Activated T-helper 2 cell treated with anti-CD3 and anti-CD28 coated beads, Interferon-gamma antibody, Interleukin-2, Interleukin-4, amounts not matched to agents 10 μg/mL and 5 μg/mL and 100 μg/mL, durations not matched to agents 14 hours and 24 hours and 36 hours (primary cell): ENCODE measurements at regions not wholly inside any gene's neighbourhood (a gene's known extent, or its start where the extent isn't known, plus 50 kb on each side); places are given as distances from the start of the nearest gene placed in this dataset.
"Not testable (repeated sequence)": the region's sequence is repeated elsewhere in the genome, so short reads cannot be mapped to it uniquely, and the experiment has no call there.

ENCODE experiments used
- DNase-seq: peaks from one replicate; pipeline ENCODE4 v3.0.0; 2021; ENCODE audit warnings: low spot score
- H3K27ac Mint-ChIP-seq: one replicate; pipeline ENCODE4 v1.8.0; 2021; ENCODE audit warnings: mixed read lengths
- H3K27me3 Mint-ChIP-seq: one replicate; pipeline ENCODE4 v1.8.0; 2021; ENCODE audit warnings: low read depth, mixed read lengths
- H3K36me3 Mint-ChIP-seq: one replicate; pipeline ENCODE4 v1.8.0; 2021; ENCODE audit warnings: low read depth, mixed read lengths
- H3K4me1 Mint-ChIP-seq: one replicate; pipeline ENCODE4 v1.8.0; 2021; ENCODE audit warnings: low read depth, mixed read lengths
- H3K4me3 Mint-ChIP-seq: one replicate; pipeline ENCODE4 v1.8.0; 2021; ENCODE audit warnings: low read depth, mild to moderate bottlenecking, moderate library complexity, mixed read lengths
- H3K9me3 Mint-ChIP-seq: one replicate; pipeline ENCODE4 v1.8.0; 2021; ENCODE audit warnings: mixed read lengths
- intact Hi-C: fragments of 100-400 bp; cut with micrococcal nuclease; formaldehyde crosslinking; loops from one replicate; pipeline ENCODE4 v1.15.1; 2023

DNA sequence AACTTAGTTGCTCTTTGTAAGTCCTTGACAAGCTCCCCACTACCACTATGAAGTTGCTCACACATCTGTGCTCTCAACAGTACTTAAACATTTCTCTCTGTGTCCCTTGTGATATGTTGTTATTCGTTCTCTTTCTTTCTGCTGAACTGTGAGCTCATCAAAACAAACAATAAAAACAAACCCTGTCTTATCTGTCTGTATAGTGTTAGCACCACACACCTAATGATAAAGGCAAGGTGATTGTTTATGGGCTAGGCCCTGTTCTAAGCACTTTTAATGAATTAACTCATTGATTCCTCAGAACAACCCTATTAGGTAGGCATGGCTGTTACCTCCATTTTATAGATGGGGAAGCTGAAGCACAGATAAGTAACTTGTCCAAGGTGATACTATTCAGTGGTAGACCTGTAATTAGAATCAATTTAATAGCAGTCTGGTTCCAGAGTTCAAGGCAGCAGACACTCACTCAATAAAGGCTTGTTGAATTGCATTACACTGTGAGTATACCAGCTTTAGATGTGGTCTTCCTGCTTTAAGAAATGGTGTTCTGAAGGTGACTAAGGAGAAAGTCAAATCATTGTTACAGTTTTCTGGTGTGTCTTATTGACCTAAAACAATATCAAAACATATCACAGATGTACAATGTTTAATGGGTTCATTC is 153.6 kb upstream of the ELL2 start:
- no peaks in the 10 kb centered on the region for H3K27me3 Mint-ChIP-seq
- peaks cover 41% of the 10 kb centered on the region for H3K4me1 Mint-ChIP-seq
- no peak for DNase-seq
- H3K9me3 Mint-ChIP-seq: no peaks in the 10 kb centered on the region
- H3K27ac Mint-ChIP-seq: peak overlapping the region; percentile 47
- intact Hi-C loops: loop anchor here (2.0 kb wide), 3 partner anchors 152 to 244 kb away; no protein-coding TSS in a partner anchor
- H3K36me3 Mint-ChIP-seq: no peaks in the 10 kb centered on the region
- no peak overlapping the region for H3K4me3 Mint-ChIP-seq

DNA sequence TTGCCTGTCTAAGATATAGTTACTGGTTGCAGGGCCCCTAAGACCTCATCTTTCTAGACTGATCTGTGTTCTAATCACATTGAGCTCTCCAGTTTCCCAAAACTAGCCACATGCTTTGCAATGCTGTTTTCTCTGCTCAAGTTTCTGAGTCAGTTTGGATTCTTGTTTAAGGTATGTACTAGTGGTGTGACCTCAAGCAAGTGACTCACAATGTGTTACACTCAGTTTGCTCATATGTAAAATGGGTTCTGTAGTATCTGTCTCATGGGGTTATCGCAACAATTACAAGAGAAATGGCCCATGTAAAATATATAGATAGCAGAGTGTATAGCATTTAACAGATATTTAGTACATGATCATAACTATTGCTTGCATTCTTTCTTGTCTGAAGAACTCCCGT is 153.1 kb upstream of the ELL2 start:
- intact Hi-C loops: loop anchor here (1.0 to 5.0 kb wide), 8 partner anchors 33 to 397 kb away; no protein-coding TSS in a partner anchor
- Mint-ChIP-seq H3K4me3 (no peak overlapping the region), H3K27ac (peak overlapping the region; percentile 47)

DNA sequence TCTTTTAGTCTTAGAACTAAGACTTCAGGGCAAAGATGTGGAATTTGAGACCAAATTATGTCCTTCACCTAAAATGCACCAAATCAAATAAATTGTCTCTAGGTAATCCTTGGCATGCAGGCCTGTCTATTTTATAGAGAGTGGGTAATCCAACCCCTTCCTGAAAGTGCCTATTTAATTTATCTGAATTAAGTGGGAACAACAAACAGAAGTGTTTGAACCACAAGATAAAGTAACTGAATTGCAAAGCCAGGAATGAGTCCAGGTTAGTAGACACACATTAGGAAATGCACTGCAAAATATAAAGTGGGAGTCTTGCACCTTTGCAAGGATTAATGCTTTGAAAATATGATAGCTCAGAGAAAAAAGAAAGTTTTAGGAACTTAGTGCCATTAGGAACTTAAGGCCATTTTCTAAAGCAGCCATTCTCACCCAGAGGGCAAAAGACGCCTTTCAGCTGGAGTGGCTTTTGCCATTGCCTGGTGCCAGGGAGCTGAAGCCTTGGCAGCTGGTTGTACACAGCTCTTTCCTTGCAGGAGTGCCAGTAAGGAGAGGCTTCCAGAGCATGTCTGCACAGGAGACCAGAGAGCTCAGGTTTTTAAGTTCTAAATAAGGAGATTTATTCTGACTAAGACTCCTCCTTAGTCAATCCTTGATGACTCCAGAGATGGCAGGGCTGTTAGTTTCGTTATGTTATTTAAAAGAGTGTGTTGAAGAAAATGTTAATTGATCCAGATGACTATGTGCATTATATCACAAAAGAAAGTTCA is 151.7 kb upstream of the ELL2 start:
- peak overlapping the region; percentile 47 for H3K27ac Mint-ChIP-seq
- no peaks in the 10 kb centered on the region for H3K9me3 Mint-ChIP-seq
- H3K27me3 Mint-ChIP-seq: no peaks in the 10 kb centered on the region
- intact Hi-C loops: loop anchor here (5.0 kb wide), 3 partner anchors 34 to 396 kb away; no protein-coding TSS in a partner anchor
- H3K4me3 Mint-ChIP-seq: no peak overlapping the region
- H3K36me3 Mint-ChIP-seq: no peaks in the 10 kb centered on the region
- no peak for DNase-seq
- peaks cover 50% of the 10 kb centered on the region for H3K4me1 Mint-ChIP-seq

More for the DNA sequence above, 153.1 kb upstream of the ELL2 start:
- no peaks in the 10 kb centered on the region for H3K9me3 Mint-ChIP-seq
- H3K4me1 Mint-ChIP-seq: peaks cover 46% of the 10 kb centered on the region
- no peaks in the 10 kb centered on the region for H3K27me3 Mint-ChIP-seq
- DNase-seq: no peak
- H3K36me3 Mint-ChIP-seq: no peaks in the 10 kb centered on the region

DNA sequence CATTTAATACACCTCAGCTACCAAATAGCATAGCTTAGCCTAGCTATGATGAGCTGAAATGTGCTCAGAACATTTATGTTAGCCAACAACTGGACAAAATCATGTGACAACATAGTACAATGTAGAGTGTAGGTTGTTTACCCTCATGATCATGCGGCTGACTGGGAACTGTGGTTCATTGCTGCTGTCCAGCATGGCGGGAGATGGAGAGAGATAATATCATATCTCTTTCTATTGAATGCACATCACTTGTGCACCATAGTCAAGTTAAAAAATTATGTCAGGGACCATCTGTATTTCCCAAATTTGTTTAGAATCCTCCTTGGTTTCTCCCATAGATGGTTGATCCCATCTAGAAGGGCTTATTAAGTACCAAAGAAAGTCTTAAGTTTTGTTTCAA is 151.1 kb upstream of the ELL2 start:
- no peaks in the 10 kb centered on the region for H3K36me3 Mint-ChIP-seq
- no peak overlapping the region for H3K4me3 Mint-ChIP-seq
- no peak for DNase-seq
- no peaks in the 10 kb centered on the region for H3K9me3 Mint-ChIP-seq
- H3K4me1 Mint-ChIP-seq: peaks cover 50% of the 10 kb centered on the region
- intact Hi-C loops: loop anchor here (5.0 kb wide), 3 partner anchors 35 to 395 kb away; no protein-coding TSS in a partner anchor
- H3K27ac Mint-ChIP-seq: no peak overlapping the region
- H3K27me3 Mint-ChIP-seq: no peaks in the 10 kb centered on the region

DNA sequence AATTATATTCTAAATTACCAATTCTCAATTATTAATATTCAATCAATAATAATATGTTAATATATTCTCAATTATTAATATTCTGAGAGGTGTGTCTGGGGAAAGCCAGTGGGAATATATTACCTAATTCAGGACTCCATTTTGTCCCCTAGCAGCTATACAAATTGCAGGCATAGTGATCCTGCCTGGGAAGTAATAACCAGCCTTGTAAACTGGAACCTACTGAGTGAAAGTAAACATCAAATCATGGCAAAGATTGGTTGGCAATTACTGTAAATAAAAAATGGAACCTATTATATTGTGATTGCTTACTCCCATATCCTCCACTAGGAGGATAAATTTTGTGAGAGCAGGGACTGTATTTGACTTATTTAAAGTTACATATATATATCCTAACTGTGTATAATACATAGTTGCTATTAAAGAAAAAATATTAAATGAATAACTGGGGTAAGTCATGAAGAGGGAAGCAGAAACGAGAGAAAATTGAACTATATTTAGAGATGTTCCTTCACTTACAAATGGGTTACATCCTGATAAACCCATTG is 150.5 kb upstream of the ELL2 start:
- H3K36me3 Mint-ChIP-seq: no peaks in the 10 kb centered on the region
- no peak overlapping the region for H3K4me3 Mint-ChIP-seq
- H3K27ac Mint-ChIP-seq: no peak overlapping the region
- DNase-seq: no peak
- no peaks in the 10 kb centered on the region for H3K27me3 Mint-ChIP-seq
- intact Hi-C loops: loop anchor here (5.0 kb wide), 3 partner anchors 35 to 395 kb away; no protein-coding TSS in a partner anchor
- H3K4me1 Mint-ChIP-seq: peaks cover 50% of the 10 kb centered on the region
- H3K9me3 Mint-ChIP-seq: no peaks in the 10 kb centered on the region

DNA sequence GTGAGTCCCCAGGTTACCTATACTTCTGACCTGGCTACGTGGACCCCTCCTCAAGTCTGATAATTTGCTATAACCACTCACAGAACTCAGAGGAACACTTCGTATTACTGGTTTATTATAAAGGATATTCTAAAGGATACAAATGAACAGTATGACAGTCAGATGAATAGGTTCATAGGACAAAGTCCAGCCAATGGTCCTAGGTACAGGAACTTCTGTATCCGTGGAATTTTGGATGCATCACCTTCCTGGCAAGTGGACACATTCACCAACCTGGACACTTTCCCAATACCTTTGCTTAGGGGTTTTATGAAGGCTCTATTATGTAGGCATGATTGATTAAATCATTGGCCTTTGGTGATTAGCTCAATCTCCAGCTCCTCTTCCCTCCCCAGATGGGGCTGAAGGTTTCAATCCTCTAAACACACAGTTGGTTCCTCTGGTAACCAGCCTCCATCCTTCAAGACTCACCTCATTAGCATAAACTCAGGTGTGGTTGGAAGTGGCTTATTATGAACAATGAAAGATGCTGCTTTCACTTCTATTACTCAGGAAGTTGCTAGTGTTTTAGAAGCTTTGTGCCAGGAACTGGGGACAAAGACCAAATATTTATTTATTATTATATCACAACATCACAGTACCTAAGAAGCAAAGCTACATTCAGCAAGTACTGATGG is 149.6 kb upstream of the ELL2 start:
- no peaks in the 10 kb centered on the region for H3K27me3 Mint-ChIP-seq
- peak overlapping the region; percentile 34 for H3K27ac Mint-ChIP-seq
- intact Hi-C loops: loop anchor here (2.0 to 5.0 kb wide), 4 partner anchors 36 to 394 kb away; no protein-coding TSS in a partner anchor
- no peak for DNase-seq
- no peak overlapping the region for H3K4me3 Mint-ChIP-seq
- H3K9me3 Mint-ChIP-seq: no peaks in the 10 kb centered on the region
- no peaks in the 10 kb centered on the region for H3K36me3 Mint-ChIP-seq
- peaks cover 50% of the 10 kb centered on the region for H3K4me1 Mint-ChIP-seq

DNA sequence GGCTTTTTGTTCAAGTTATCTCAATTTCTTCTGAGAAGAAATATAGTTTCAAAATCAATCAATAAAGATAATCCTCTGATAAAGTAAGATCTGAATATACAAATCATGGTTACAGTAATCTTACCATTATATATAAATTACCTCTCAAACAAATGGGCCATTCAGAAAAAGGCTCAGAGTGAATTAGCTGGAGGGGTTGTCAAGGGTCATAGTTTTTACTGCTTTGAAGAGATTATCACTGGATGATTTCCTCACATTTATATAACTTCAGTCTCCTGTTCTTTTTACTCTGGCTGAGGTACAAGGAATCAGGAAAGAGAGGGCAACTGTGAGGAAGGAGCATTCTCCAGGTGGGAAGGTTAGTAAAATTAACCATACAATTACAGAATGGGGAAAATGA is 148.6 kb upstream of the ELL2 start:
- no peak overlapping the region for H3K4me3 Mint-ChIP-seq
- peaks cover 6% of the 10 kb centered on the region for H3K36me3 Mint-ChIP-seq
- DNase-seq: no peak
- no peaks in the 10 kb centered on the region for H3K27me3 Mint-ChIP-seq
- intact Hi-C loops: loop anchor here (1.0 to 5.0 kb wide), 6 partner anchors 31 to 393 kb away; no protein-coding TSS in a partner anchor
- peaks cover 43% of the 10 kb centered on the region for H3K4me1 Mint-ChIP-seq
- peaks cover 7% of the 10 kb centered on the region for H3K9me3 Mint-ChIP-seq
- peak overlapping the region; percentile 57 for H3K27ac Mint-ChIP-seq

DNA sequence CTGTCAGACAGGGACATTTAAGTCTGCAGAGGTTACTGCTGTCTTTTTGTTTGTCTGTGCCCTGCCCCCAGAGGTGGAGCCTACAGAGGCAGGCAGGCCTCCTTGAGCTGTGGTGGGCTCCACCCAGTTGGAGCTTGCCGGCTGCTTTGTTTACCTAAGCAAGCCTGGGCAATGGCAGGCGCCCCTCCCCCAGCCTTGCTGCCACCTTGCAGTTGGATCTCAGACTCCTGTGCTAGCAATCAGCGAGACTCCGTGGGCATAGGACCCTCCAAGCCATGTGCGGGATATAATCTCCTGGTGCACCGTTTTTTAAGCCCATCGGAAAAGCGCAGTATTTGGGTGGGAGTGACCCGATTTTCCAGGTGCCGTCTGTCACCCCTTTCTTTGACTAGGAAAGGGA is 147.0 kb upstream of the ELL2 start:
- H3K27ac Mint-ChIP-seq, H3K36me3 Mint-ChIP-seq, H3K27me3 Mint-ChIP-seq, DNase-seq, H3K4me3 Mint-ChIP-seq, H3K9me3 Mint-ChIP-seq, intact Hi-C loops: not testable (repeated sequence)
- peaks cover 26% of the 10 kb centered on the region for H3K4me1 Mint-ChIP-seq

DNA sequence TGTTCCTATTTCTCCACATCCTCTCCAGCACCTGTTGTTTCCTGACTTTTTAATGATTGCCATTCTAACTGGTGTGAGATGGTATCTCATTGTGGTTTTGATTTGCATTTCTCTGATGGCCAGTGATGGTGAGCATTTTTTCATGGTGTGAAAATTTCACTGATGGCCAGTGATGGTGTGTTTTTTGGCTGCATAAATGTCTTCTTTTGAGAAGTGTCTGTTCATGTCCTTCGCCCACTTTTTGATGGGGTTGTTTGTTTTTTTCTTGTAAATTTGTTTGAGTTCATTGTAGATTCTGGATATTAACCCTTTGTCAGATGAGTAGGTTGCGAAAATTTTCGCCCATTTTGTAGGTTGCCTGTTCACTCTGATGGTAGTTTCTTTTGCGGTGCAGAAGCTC is 142.2 kb upstream of the ELL2 start:
- H3K27me3 Mint-ChIP-seq, H3K4me1 Mint-ChIP-seq, H3K36me3 Mint-ChIP-seq, H3K4me3 Mint-ChIP-seq, DNase-seq, intact Hi-C loops, H3K27ac Mint-ChIP-seq: not testable (repeated sequence)
- H3K9me3 Mint-ChIP-seq: peaks cover 11% of the 10 kb centered on the region

DNA sequence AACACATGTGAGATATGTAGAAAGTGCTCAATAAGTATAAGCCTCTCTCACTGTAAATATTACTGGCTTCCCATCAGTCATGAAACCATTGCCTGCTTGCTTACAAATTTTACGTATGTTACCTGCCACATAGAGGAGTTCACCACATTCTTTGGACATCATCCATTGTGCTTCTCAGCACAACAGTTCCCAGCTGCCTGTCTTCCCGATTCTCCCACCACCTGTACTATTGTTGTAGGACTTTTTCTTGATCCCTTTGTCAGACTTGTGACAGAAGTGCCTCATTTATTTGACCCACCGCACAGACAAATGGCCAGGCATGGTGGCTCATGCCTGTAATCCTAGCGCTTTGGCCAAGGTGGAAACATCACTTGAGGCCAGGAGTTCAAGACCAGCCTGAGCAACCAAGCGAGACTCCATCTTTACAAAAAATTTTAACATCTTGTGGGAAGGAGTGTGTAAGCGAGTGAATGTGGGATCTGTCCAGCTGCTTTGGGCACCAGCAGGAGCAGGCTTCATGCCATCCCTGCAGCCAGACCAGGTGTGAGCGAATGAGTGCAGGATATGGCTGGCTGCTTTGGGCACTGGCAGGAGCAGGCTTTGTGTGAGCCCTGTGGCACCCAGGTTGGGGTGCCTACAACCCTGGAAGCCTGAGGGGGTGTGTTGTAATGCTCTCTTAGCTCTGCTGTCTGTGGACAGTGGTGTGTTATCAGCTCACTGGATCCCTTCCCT is 139.9 kb upstream of the ELL2 start:
- no peak overlapping the region for H3K4me3 Mint-ChIP-seq
- no peak for DNase-seq
- H3K27me3 Mint-ChIP-seq: no peaks in the 10 kb centered on the region
- H3K36me3 Mint-ChIP-seq: peaks cover 6% of the 10 kb centered on the region
- H3K4me1 Mint-ChIP-seq: no peaks in the 10 kb centered on the region
- H3K9me3 Mint-ChIP-seq: peaks cover 11% of the 10 kb centered on the region
- no peak overlapping the region for H3K27ac Mint-ChIP-seq
- intact Hi-C loops: no loop called here

DNA sequence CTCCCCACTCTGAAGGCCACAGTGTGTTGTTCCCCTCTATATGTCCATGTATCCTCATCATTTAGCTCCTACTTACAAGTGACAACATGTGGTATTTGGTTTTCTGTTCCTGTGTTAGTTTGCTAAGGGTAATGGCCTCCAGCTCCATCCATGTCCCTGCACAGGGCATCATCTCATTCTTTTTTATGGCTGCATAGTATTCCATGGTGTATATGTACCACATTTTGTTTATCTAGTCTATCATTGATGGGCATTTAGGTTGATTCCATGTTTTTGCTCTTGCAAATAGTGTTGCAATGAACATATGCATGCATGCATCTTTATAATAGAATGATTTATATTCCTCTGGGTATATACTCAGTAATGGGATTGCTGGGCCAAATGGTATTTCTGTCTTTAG is 135.8 kb upstream of the ELL2 start:
- DNase-seq, H3K36me3 Mint-ChIP-seq, H3K9me3 Mint-ChIP-seq, H3K27ac Mint-ChIP-seq, H3K4me1 Mint-ChIP-seq, H3K4me3 Mint-ChIP-seq, intact Hi-C loops, H3K27me3 Mint-ChIP-seq: not testable (repeated sequence)

DNA sequence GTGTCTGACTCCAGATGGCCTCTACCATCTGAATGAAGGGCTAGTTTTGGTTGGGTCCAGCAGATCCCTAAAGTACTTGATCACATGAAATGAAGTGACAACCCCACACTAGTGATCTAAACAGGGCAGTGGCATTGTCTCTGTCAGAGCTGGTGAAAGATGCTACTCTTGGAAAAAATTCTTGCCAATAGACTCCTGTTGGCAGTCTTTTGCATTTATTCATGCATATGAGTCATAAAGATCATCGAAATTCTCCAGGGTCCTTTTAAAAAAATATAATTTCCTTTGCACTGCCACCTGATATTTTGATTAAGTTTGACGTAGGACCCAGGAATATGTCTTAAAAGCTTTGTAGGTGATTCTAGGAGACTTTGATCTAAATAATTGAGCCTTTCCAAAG is 135.1 kb upstream of the ELL2 start:
- DNase-seq: no peak
- H3K4me3 Mint-ChIP-seq: no peak overlapping the region
- H3K27me3 Mint-ChIP-seq: no peaks in the 10 kb centered on the region
- intact Hi-C loops: no loop called here
- H3K4me1 Mint-ChIP-seq: no peaks in the 10 kb centered on the region
- no peak overlapping the region for H3K27ac Mint-ChIP-seq
- no peaks in the 10 kb centered on the region for H3K36me3 Mint-ChIP-seq
- peaks cover 4% of the 10 kb centered on the region for H3K9me3 Mint-ChIP-seq
